ENCODE measurements at regions not wholly inside any gene's neighbourhood (a gene's known extent, or its start where the extent isn't known, plus 50 kb on each side); places are given as distances from the start of the nearest gene placed in this dataset.

DNA sequence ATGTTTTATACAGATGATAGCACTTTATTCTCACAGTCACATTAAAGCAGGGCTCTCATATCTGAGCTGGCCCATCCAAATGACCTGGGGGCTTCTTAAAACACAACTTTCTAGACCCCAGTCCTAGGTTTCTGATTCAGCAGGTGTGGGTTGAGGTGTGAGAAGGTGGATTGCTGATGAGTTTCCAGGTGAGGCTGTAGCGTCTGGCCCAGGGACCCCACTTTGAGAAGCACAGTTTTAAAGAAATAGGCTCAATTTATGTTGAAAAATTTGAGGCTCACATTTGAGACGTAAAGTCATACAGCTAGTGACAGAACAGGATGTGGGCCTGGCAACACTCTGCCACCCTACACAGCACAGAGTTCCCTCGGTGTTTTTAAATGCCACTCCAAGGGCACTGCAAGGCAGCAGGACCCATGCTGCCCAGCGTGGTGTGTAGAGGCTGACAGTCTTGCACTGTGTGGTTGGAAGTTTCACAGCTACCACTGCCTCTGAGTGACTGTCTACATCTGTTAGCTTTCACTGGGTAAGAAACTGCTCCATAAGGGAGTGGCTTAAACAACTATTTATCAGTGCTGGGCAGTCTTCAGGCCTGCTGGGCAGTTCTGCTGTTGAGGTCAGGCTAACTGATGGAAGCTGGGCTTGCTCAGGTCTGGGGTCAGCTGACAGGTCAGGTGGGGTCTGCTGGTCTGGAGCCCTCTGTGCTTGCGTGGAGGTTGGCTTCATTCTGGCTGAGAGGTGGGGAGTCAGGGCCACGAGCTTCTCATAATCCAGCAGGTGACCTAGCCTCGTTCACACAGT is 319.7 kb downstream of the CXCL12 start:
- H3K4me3 ChIP-seq (ENCODE audit: low read depth, low read length) = no peak overlapping the region

DNA sequence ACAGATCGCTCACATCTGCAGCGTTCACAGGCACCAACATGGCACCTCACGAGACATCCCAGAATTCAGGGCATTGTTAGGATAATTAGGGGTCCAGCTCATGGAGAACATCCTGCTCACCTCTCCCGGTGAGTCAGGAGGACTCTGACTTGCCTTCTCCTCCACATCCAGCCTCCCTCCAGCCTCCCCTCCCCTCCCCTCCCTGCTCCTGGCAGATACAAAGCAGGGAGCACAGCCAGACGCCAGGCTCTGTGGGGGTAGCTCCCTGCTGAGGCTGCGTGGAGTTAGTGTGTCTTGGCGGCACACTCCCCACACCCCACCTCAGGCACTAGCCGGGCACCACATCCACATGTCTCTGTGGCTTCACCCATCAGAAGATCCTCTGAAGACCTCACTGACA is 320.6 kb downstream of the CXCL12 start:
- H3K4me3 ChIP-seq (ENCODE audit: low read depth, low read length) = no peak overlapping the region

GRCh38 chr10:44063686-44064085 is 321.2 kb downstream of the CXCL12 start:
- no peak overlapping the region for H3K4me3 ChIP-seq (ENCODE audit: low read depth, low read length)

DNA sequence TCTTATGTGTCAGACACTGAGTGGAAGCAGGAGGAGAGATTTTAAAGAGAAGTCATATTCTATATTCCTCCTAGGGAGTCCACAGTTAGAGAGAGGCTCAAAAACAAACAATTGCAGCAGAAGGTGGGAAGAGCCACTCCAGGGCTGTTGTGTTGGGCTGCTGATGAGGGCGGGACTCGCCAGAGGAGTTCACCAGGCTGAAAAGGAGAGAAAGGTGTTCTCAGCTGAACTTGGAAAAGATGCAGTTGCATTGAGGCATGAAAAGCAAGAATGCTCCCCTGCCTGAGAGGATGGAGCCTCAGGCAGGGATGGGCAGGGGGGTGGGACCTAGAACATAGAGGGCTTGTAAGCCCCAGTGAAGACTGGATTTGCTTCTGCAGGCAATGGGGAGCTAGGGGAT is 324.2 kb downstream of the CXCL12 start:
- no peak overlapping the region for H3K4me3 ChIP-seq (ENCODE audit: low read depth, low read length)

DNA sequence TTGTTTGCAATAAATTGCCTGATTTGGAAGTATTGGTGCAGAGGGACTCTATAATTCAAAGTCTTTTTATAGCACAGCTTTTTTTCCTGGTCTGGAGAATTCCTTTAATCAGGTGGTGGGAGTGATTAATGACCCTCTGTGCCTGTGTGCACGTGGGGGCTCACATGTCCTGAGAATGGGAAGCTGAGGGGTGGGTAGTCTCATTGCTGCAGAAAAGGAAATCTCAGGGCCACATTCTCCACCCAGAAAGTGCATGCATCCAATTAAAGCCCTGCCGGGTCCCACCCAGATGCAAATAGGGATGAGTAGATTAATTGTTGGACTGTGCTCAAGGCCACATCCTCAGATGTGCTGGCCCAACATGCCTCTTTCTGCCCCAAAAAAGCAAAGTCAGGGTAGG is 324.7 kb downstream of the CXCL12 start:
- H3K4me3 ChIP-seq (ENCODE audit: low read depth, low read length) = no peak overlapping the region

GRCh38 chr10:44058259-44058658 is 326.6 kb downstream of the CXCL12 start:
- no peak overlapping the region for H3K4me3 ChIP-seq (ENCODE audit: low read depth, low read length)

- no peak overlapping the region for H3K4me3 ChIP-seq (ENCODE audit: low read depth, low read length)
These were observed 327.7 kb downstream of the CXCL12 start for GRCh38 chr10:44056967-44057805.

DNA sequence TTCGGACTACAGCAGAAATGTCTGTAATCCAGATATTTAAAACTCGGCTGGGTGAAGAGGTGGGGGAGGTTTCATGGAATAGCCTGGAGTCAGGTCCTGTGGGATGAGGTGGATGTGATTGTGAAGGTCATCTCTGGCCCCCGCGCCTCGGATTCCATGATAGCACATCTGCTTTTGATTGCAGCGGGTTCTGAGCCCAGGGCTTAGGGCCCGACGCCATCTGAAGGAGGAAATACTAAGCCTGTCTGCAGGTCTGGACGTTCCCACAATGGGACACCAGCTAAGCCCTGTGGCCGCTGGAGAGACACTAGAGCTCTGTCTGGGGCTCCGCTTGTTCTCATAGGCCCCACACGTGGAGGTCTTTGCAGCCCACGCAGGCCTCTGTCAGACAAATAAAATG is 328.7 kb downstream of the CXCL12 start:
- no peak overlapping the region for H3K4me3 ChIP-seq (ENCODE audit: low read depth, low read length)

DNA sequence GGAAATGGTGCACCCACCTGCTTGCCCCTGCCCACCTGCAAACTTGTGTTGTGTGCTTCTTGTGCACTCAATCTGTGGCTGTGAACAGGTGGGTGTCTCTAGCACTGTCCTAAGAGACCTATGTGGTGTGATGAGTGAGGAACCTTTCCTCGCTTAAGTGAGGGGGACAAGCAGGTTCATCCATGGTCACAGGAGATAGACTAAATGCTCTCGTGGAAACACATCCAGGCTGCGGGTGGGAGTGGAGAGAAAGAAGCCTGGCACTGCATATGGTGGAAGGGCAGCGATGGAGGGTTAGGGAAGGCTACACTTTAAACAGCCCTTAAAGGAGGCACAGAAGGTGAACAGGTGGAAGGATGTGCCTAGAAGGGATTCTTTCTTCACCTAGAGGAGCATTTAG is 330.9 kb downstream of the CXCL12 start:
- no peak overlapping the region for H3K4me3 ChIP-seq (ENCODE audit: low read depth, low read length)

DNA sequence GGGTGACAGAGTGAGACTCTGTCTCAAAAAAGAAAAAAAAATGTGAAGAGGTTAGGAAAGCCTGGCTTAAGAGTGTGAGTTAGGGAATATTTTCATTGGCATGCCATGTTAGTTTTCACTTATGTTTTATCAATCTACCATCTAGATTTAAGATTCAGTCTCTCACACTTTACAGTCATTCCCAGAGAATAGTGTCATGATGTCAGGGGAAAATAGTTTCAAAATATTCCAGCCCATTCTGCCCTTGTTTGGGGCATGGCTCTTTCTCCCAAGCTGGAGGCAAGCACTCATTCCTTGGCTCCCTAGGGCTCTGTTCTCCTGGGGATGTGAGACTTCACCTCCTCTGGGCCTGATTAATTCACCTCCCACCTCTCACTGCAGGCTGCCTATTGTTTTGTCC is 331.5 kb downstream of the CXCL12 start:
- no peak overlapping the region for H3K4me3 ChIP-seq (ENCODE audit: low read depth, low read length)

DNA sequence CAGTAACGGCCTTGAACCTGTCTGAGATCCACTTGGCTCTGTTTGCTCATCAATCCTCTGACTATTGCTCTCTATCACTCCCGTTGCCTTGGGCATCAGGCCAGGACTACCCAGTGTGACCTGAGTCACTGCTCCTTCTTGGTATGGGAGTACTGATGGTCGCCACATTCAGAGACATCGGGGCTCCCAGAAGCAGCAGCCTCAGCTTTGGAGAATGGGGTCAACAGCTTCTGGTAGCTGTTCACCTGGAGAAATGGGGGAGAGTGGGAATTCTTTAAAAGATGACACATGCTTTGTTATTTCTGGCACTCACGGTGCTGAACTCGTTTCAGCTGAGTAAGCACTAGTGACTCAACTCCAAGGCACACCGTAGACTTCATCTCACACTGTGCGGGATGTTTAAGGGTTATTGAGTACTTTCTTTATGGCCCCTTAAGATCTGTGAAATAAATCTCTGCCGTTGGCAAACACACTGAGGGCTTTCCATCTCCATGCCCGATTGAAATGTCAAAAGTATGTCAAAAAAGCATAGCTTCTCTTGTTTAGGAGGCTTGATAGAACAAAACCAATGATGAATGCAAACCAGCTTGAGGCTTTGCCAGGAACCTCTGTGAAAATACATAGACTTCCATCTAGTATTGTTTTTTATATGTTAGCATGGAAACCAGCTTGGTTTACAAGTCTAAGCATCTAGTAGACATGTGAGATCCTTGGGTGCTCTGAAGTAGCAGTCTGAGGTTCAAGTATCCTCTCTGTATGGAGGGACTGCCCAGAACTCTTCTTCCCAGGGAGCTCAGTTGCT is 333.1 kb downstream of the CXCL12 start:
- no peak overlapping the region for H3K4me3 ChIP-seq (ENCODE audit: low read depth, low read length)

- no peak overlapping the region for H3K4me3 ChIP-seq (ENCODE audit: low read depth, low read length)
These were observed 333.8 kb downstream of the CXCL12 start for GRCh38 chr10:44051091-44051490.

DNA sequence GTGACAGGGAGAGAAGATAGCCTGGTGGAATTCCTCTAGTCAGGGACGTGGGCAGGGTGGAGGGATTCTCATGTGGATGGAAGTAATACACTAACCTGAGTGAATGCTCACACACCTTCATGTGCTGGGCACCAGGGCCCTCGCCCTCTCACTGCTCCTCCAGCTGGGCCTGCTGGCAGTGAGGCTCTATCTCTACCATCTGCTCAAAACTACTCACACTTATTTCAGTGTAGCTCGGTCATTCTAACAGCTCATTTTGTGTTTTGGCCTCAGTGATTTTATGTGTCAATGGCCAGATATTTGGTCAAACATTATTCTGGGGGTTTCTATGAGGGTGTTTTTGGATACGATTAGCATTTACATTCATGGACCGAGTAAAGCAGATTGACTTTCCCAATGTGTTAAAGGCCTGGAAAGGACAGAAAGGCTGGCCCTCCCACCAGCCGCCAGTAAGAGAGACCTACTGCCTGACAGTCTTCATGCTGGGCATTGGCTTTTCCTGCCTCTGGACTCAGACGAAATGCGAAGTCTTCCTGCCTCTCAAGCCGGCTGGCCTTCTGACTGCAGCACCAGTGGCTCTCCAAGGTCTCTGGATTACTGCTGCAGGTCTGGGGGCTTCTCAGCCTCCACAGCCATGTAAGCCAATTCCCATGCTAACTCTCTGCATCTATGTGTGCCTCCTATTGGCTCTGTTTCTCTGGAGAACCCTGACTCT is 335.4 kb downstream of the CXCL12 start:
- no peak overlapping the region for H3K4me3 ChIP-seq (ENCODE audit: low read depth, low read length)

DNA sequence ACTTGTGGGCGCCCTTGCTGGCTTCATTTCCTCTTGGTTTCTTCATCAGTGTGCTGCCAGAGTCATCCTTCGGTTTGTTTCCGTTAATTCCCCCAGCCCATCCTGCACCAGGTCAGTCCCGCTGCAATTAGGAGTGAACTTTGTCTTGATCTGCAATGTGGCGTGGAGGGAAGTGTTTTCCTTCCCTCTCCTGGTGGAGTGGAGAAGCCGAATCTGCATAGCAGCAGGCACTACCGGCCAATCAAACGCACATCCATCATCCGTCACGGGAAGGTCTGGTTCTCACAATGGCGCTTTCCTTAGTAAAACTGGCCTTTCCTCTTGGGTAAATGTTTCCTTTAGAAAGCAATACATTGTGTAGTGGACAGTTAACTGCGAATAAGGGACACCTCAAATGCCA is 337.5 kb downstream of the CXCL12 start:
- H3K4me3 ChIP-seq (ENCODE audit: low read depth, low read length) = no peak overlapping the region

DNA sequence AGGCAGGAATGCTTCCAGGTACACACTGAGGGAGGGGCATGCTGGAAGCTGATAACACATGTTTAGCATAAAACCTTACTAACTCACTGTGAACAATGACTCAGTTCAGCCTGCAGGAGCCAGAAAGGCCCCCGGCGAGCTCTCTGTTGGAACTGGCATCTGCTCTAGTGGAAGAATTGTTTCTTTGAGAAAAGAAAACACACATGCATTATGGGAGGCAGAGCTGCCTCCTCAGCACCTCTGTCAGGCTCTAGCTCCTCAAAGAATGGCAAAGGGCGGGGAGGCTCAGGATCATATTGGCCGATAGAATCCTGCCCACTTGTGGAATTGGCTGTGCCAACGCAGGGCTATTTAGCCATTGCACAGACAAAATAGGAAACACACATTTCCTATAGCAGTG is 338.3 kb downstream of the CXCL12 start:
- no peak overlapping the region for H3K4me3 ChIP-seq (ENCODE audit: low read depth, low read length)

DNA sequence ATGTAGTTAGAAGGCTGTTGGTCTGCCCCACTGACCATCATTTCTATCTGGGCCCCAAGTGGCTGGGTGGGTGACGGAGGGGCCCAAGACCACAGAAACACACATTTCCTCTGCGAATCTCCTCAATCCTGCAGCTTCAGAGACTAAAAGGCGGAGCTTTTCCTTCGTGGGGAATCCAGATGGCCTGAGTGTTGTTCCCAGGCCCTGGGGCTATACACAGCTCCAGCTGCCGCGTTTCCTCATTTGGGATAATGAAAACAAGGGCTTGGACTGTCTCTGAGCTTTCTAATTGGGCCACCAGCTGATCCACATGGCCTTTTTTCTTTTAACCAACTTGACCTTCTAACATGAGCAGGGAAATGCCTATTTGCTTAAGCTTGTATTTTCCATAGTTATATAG is 339.9 kb downstream of the CXCL12 start:
- H3K4me3 ChIP-seq (ENCODE audit: low read depth, low read length) = no peak overlapping the region

- no peak overlapping the region for H3K4me3 ChIP-seq (ENCODE audit: low read depth, low read length)
These were observed 340.3 kb downstream of the CXCL12 start for GRCh38 chr10:44044549-44044948.

DNA sequence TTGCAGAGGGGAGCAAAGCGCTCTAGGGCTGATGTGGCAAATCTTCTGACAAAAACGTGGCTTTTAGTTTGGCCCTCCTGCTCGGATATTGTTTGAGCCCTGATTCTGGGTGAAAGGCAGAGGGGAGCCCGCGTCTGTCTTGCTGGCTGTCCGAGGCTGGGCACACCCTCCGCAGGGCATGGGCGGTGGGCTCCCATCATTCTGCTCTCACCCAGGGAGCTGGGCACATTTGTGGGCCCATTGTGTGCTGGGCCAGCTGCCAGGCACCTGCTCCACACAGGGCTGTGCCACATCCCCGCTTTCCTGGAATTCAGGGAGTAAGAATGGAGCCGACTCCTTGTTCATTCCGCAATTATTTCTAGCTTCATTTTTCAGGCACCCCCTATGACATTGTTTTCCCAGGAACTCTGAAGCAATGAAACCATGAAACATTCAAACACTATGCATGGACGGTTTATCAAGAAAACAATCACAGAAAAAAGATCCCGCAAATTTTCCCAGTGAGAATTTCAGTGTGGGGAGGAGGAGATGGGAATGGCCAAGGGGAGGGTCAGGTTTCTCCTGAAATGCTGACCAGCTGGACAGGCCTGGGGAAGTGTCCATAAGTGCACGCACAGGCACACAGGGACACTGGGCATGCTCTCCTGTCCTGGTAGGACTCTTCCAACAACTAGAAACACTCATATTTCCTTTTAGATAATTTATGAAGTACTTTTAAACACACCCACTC is 341.1 kb downstream of the CXCL12 start:
- no peak overlapping the region for H3K4me3 ChIP-seq (ENCODE audit: low read depth, low read length)

DNA sequence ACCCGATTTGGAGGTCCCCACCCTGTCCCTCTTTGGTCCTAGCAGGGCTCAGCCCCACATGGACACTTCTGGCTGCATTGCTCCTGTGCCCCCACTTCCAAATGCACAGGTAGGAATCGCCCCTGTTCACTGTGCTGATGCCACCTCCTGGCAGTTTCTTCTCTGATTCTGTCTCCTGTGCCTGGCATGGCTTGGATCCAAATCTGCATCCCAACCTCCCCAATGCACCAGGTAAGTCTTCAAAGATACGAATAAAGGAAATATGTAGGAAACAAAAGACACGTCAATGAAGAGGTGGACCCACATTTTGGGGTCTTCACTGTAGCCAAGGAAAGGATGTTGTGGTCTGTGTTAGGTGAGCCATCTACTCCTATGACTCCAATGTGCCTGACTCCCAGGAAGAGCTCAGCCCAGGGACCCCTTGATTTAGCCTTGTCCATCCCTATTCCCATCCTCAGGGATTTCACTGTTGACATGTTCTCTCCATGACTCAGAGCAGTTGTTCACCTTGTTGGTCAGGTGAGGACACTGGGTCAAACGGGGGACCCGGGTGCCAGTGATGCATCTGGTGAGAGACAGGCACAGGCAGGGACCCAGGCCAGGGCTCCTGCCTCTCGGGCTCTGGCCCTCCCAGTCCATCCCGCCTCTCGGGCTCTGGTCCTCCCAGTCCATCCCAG is 341.8 kb downstream of the CXCL12 start:
- no peak overlapping the region for H3K4me3 ChIP-seq (ENCODE audit: low read depth, low read length)

Data from iPS-11a (cell line).